HepG2 (cell line): ENCODE measurements at regions not wholly inside any gene's neighbourhood (a gene's known extent, or its start where the extent isn't known, plus 50 kb on each side); places are given as distances from the start of the nearest gene placed in this dataset.

Source experiments
- ATAC-seq: fragments of 200-7000 bp; cut with Tn5 transposase; 3 replicates; pipeline ENCODE4 v1.9.1; 2020; ENCODE audit warnings: mild to moderate bottlenecking, moderate library complexity
- BruUV-seq: library from RNA; stranded (reverse); fragments of 400-500 nt; replicated peaks from 2 replicates; lab custom pipeline; 2021; lab: Mats Ljungman, UMichigan
- CTCF ChIA-PET: fragments of 300-600 bp; formaldehyde crosslinking; extraction: SDS; loops from one replicate; lab custom pipeline; 2021; ENCODE audit warnings: low total read pairs, inconsistent platforms, low intra/inter-chr PET ratio; lab: Yijun Ruan, JAX
- POLR2A ChIA-PET: fragments of 350-600 bp; sonication (Branson Sonifier 250); formaldehyde crosslinking; loops from one replicate; lab custom pipeline; 2020; ENCODE audit warnings: antibody characterized with exemption, inconsistent platforms; lab: Yijun Ruan, JAX
- DNase-seq: peaks from one replicate; pipeline ENCODE4 v3.0.0-alpha.2; 2015; ENCODE audit warnings: low spot score
- FAIRE-seq: peaks from 3 replicates; lab custom pipeline; 2011; peaks lifted over from hg19 to GRCh38; lab: Jason Lieb, UNC
- H2AFZ ChIP-seq: one replicate; pipeline ENCODE4 v1.6.1; 2011; ENCODE audit warnings: low read length, inconsistent platforms
- H3K27ac ChIP-seq: fragments of 300-600 bp; 3 replicates; pipeline ENCODE4 v1.8.0; 2011; ENCODE audit warnings: mixed run types, mild to moderate bottlenecking, mixed read lengths, low read length, inconsistent platforms; ENCODE audit not compliant: insufficient read depth; ENCODE audit errors: extremely low read length
- H3K27me3 ChIP-seq, 2 experiments: fragments of 200-600 bp in 1 of 2; 2 replicates in 1 of 2; 3 replicates in 1 of 2; pipeline versions ENCODE4 v1.6.0 to v1.8.0; 2011; ENCODE audit warnings: low read length in 2 of 2, mild to moderate bottlenecking in 2 of 2, moderate library complexity in 2 of 2, inconsistent platforms in 1 of 2; ENCODE audit not compliant: insufficient read depth in 2 of 2, control insufficient read depth in 1 of 2
- H3K36me3 ChIP-seq, 2 experiments: fragments of 200-600 bp in 1 of 2; replicated peaks in 1 of 2; 2 replicates in 1 of 2; 3 replicates in 1 of 2; pipeline versions ENCODE4 v1.5.1 to v1.8.0; 2011; ENCODE audit warnings: low read length in 2 of 2, inconsistent platforms in 1 of 2; ENCODE audit not compliant: insufficient read depth in 2 of 2, control insufficient read depth in 1 of 2
- H3K4me1 ChIP-seq: 2 replicates; pipeline ENCODE4 v1.5.1; 2012; ENCODE audit warnings: low read length, inconsistent platforms; ENCODE audit not compliant: insufficient read depth
- H3K4me2 ChIP-seq: 2 replicates; pipeline ENCODE4 v1.6.0; 2011; ENCODE audit warnings: low read depth, low read length, inconsistent platforms
- H3K4me3 ChIP-seq, 3 experiments: fragments of 200-600 bp in 1 of 3; sonication (generic), shearing (Covaris generic) in 1 of 3; replicated peaks in 1 of 3; 2 replicates each; pipeline ENCODE4 v1.5.1; 2011 to 2016; ENCODE audit warnings: low read length in 3 of 3, inconsistent platforms in 2 of 3, low read depth in 2 of 3, mild to moderate bottlenecking in 2 of 3, control low read depth in 1 of 3, mixed read lengths in 1 of 3; ENCODE audit not compliant: insufficient read depth in 1 of 3
- H3K79me2 ChIP-seq: one replicate; pipeline ENCODE4 v1.6.1; 2011; ENCODE audit warnings: low read length, inconsistent platforms; ENCODE audit not compliant: insufficient read depth
- H3K9ac ChIP-seq: 2 replicates; pipeline ENCODE4 v1.6.0; 2011; ENCODE audit warnings: mild to moderate bottlenecking, low read depth, low read length, inconsistent platforms; ENCODE audit not compliant: insufficient read depth
- H3K9me3 ChIP-seq: 2 replicates; pipeline ENCODE4 v1.5.1; 2012; ENCODE audit warnings: mild to moderate bottlenecking, low read length
- H4K20me1 ChIP-seq: 2 replicates; pipeline ENCODE4 v1.6.0; 2011; ENCODE audit warnings: inconsistent platforms, mild to moderate bottlenecking, low read length, moderate library complexity; ENCODE audit not compliant: insufficient read depth
- GZF1 ChIP-seq: sonication (generic); formaldehyde crosslinking; IDR thresholded peaks from 2 replicates; pipeline ENCODE4 v1.5.1; 2020; ENCODE audit warnings: mild to moderate bottlenecking, missing genetic modification reagents
- TBP ChIP-seq: sonication (generic); formaldehyde crosslinking; IDR thresholded peaks from 2 replicates; pipeline ENCODE4 v1.5.0; 2020; ENCODE audit warnings: missing genetic modification reagents
- ZNF292 ChIP-seq: sonication (generic); formaldehyde crosslinking; IDR thresholded peaks from 2 replicates; pipeline ENCODE4 v1.8.1; 2022; ENCODE audit warnings: mild to moderate bottlenecking, low read depth, missing genetic modification reagents, borderline replicate concordance
- ZNF547 ChIP-seq: sonication (generic); formaldehyde crosslinking; IDR thresholded peaks from 2 replicates; pipeline ENCODE4 v1.5.1; 2020; ENCODE audit warnings: mild to moderate bottlenecking, missing genetic modification reagents
- ZSCAN29 ChIP-seq: sonication (generic); formaldehyde crosslinking; conservative IDR thresholded peaks from 2 replicates; pipeline ENCODE4 v1.4.0; 2020; ENCODE audit warnings: mild to moderate bottlenecking, missing genetic modification reagents
- WGBS: methylation state at CpG from one replicate; pipeline ENCODE4 v1.1.6; 2017; ENCODE audit warnings: low lambda C conversion rate; 5-methylcytosine and 5-hydroxymethylcytosine counted together
- in situ Hi-C: cut with HindIII; loops from 2 replicates; pipeline ENCODE4 v1.10.0; 2017; ENCODE audit warnings: low pct_unique_long_range_greater_than_20kb; ENCODE audit not compliant: extremely low pct_ligation_motif_present
- intact Hi-C: fragments of 100-400 bp; cut with micrococcal nuclease; formaldehyde crosslinking; loops from one replicate; pipeline ENCODE4 v1.10.0; 2022; ENCODE audit not compliant: unreplicated experiment
- TF ChIP-seq, protein P1 (sequence below): sonication (generic); formaldehyde crosslinking; IDR thresholded peaks from 2 replicates; pipeline ENCODE4 v1.8.0; 2022; ENCODE audit warnings: missing genetic modification reagents, mild to moderate bottlenecking, borderline replicate concordance
- TF ChIP-seq, protein P2 (sequence below): sonication (generic); formaldehyde crosslinking; IDR thresholded peaks from 2 replicates; pipeline ENCODE4 v1.4.0; 2020; ENCODE audit warnings: missing genetic modification reagents

DNA sequence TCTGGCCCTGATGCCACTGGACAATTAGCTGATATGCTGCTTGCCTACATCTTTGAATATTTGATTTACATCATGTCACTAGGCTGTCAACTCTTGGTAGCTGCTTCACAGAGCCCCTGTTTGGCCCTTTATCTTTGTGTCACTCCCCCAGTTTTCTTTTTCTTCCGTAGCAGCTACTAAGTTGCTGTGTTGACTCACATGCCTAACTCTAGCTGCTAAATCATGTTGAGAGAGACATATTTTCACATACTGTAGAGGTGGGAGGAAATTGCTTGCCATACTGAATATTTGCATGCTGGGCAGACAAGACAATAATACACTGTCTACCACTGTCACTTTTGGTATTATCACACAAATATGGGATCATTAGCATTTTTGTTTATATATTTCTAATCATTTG, 147.1 kb upstream of the NOVA1 start:
- intact Hi-C loops = no loop called here
- no peaks in the 10 kb centered on the region for H3K27me3 ChIP-seq
- H3K9me3 ChIP-seq = peaks cover 87% of the 10 kb centered on the region
- no peaks in the 10 kb centered on the region for H4K20me1 ChIP-seq
- H3K79me2 ChIP-seq = no peaks in the 10 kb centered on the region
- H3K27ac ChIP-seq = no peak overlapping the region
- ATAC-seq (no peak), FAIRE-seq (no peak), DNase-seq (no peak)
- H2AFZ ChIP-seq = no peak overlapping the region
- in situ Hi-C loops = no loop called here
- H3K4me2 ChIP-seq = no peak overlapping the region
- ChIA-PET CTCF (no interaction called here), POLR2A (no interaction called here)
- TF ChIP-seq ZSCAN29 (CRISPR knock-in tag) = no peak
- no peak for TF ChIP-seq ZNF292 (CRISPR knock-in tag)
- no peak for TF ChIP-seq TBP (CRISPR knock-in tag)
- TF ChIP-seq, protein P1, sequence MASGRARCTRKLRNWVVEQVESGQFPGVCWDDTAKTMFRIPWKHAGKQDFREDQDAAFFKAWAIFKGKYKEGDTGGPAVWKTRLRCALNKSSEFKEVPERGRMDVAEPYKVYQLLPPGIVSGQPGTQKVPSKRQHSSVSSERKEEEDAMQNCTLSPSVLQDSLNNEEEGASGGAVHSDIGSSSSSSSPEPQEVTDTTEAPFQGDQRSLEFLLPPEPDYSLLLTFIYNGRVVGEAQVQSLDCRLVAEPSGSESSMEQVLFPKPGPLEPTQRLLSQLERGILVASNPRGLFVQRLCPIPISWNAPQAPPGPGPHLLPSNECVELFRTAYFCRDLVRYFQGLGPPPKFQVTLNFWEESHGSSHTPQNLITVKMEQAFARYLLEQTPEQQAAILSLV (CRISPR knock-in tag) = no peak
- no peak for TF ChIP-seq ZNF547
- TF ChIP-seq GZF1 = no peak
- TF ChIP-seq, protein P2, sequence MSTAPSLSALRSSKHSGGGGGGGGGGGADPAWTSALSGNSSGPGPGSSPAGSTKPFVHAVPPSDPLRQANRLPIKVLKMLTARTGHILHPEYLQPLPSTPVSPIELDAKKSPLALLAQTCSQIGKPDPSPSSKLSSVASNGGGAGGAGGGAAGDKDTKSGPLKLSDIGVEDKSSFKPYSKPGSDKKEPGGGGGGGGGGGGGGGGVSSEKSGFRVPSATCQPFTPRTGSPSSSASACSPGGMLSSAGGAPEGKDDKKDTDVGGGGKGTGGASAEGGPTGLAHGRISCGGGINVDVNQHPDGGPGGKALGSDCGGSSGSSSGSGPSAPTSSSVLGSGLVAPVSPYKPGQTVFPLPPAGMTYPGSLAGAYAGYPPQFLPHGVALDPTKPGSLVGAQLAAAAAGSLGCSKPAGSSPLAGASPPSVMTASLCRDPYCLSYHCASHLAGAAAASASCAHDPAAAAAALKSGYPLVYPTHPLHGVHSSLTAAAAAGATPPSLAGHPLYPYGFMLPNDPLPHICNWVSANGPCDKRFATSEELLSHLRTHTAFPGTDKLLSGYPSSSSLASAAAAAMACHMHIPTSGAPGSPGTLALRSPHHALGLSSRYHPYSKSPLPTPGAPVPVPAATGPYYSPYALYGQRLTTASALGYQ (CRISPR knock-in tag) = no peak
- BruUV-seq = no TSS peak
- H3K36me3 ChIP-seq = no peaks in the 10 kb centered on the region
- WGBS = 0% methylated on average over 1 of the region's 1 CpG
- H3K9ac ChIP-seq = no peak overlapping the region
- H3K4me1 ChIP-seq = no peaks in the 10 kb centered on the region
- no peak overlapping the region for H3K4me3 ChIP-seq
